ENCODE measurements at regions not wholly inside any gene's neighbourhood (a gene's known extent, or its start where the extent isn't known, plus 50 kb on each side); places are given as distances from the start of the nearest gene placed in this dataset.

DNA sequence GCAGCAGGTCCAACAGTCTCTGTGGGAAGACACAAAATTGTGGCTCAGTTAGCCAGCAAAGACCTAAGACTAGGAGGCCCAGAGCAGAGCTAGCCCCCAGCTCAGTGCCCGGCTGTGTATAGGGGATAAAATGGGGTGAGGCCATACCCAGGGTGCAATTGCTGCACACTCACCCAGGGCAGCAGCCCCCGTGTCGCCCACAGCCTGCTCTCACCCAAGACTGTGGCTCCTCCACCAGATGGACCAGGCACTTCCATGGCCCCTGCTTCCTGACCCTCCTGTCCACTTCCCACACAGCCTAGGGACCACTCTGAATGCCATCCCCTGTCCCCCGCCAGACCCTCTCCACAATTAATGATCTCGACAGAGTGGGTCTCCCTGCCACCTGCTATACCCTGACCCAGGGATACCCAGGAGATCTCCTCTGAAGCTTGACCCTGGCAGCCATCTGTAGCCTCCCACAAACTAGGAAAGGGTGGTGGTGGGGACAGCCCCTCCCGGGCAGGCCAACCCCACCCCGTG, 85.7 kb downstream of the HS1BP3 start:
- TF ChIP-seq TARDBP (IDR thresholded peaks at IDR 0.05), result no peak
- TF ChIP-seq SP1 (IDR thresholded peaks at IDR 0.05), result no peak
